Peyer's patch (tissue), 4 donors: ENCODE measurements at regions not wholly inside any gene's neighbourhood (a gene's known extent, or its start where the extent isn't known, plus 50 kb on each side); places are given as distances from the start of the nearest gene placed in this dataset.

Experiments used
- POLR2A ChIP-seq, 2 donors: fragments of 450-650 bp; IDR thresholded peaks; one replicate each; pipeline ENCODE4 v1.5.1; 2017; ENCODE audit warnings: antibody characterized with exemption in 2 of 2, mild to moderate bottlenecking in 2 of 2, moderate library complexity in 2 of 2
- TF ChIP-seq, protein P1 (sequence below), 6 experiments: fragments of 450-650 bp in 4 of 6; fragments of 200-600 bp in 2 of 6; sonication (generic) in 1 of 6; IDR thresholded peaks; one replicate each; pipeline ENCODE4 v1.5.1; 2017 to 2019; ENCODE audit warnings: antibody characterized with exemption in 6 of 6, mild to moderate bottlenecking in 3 of 6, moderate library complexity in 1 of 6

DNA sequence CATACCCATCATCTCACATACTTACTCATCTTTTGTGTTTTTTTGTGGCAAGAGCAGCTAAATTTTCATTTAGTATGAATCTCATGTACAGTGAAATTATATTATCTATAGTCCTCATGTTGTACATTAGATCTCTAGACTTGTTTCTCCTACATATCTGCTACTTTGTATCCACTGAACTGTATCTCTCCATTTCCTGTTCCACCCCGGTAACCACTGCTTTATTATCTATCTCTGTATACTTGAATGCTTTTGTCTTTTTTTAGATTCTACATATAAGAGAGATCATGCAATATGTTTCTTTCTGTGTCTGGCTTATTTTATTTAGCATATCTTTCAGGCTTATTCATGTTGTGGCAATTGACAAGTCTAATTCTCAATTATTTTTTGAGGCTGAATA is 125.1 kb downstream of the ANKRD7 start:
- no peak for TF ChIP-seq POLR2A (IDR thresholded peaks at IDR 0.05)
- TF ChIP-seq, protein P1, sequence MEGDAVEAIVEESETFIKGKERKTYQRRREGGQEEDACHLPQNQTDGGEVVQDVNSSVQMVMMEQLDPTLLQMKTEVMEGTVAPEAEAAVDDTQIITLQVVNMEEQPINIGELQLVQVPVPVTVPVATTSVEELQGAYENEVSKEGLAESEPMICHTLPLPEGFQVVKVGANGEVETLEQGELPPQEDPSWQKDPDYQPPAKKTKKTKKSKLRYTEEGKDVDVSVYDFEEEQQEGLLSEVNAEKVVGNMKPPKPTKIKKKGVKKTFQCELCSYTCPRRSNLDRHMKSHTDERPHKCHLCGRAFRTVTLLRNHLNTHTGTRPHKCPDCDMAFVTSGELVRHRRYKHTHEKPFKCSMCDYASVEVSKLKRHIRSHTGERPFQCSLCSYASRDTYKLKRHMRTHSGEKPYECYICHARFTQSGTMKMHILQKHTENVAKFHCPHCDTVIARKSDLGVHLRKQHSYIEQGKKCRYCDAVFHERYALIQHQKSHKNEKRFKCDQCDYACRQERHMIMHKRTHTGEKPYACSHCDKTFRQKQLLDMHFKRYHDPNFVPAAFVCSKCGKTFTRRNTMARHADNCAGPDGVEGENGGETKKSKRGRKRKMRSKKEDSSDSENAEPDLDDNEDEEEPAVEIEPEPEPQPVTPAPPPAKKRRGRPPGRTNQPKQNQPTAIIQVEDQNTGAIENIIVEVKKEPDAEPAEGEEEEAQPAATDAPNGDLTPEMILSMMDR (IDR thresholded peaks at IDR 0.05) = no peak
